MM.1S (cell line): ENCODE measurements at regions not wholly inside any gene's neighbourhood (a gene's known extent, or its start where the extent isn't known, plus 50 kb on each side); places are given as distances from the start of the nearest gene placed in this dataset.
"Not testable (repeated sequence)": the region's sequence is repeated elsewhere in the genome, so short reads cannot be mapped to it uniquely, and the experiment has no call there.

Source experiments
- DNase-seq: peaks from one replicate; pipeline ENCODE4 v3.0.0-alpha.2; 2015
- H2AFZ ChIP-seq: fragments of 300-600 bp; sonication (generic); 2 replicates; pipeline ENCODE4 v1.6.0; 2016; ENCODE audit warnings: antibody characterized with exemption, low read length
- H3F3A ChIP-seq: fragments of 300-600 bp; sonication (generic); 2 replicates; pipeline ENCODE4 v1.6.1; 2016; ENCODE audit warnings: mild to moderate bottlenecking, antibody characterized with exemption, low read length, moderate library complexity, mixed read lengths; ENCODE audit not compliant: insufficient read depth
- H3K27ac ChIP-seq: fragments of 300-600 bp; sonication (generic); 2 replicates; pipeline ENCODE4 v1.5.1; 2016; ENCODE audit warnings: mild to moderate bottlenecking, low read length
- H3K27me3 ChIP-seq: fragments of 300-600 bp; sonication (generic); replicated peaks from 2 replicates; pipeline ENCODE4 v1.6.0; 2016; ENCODE audit warnings: low read length; ENCODE audit not compliant: insufficient read depth
- H3K36me3 ChIP-seq: fragments of 300-600 bp; sonication (generic); replicated peaks from 2 replicates; pipeline ENCODE4 v1.6.1; 2016; ENCODE audit warnings: mild to moderate bottlenecking, low read length, mixed read lengths; ENCODE audit not compliant: insufficient read depth
- H3K4me1 ChIP-seq: fragments of 300-600 bp; sonication (generic); 2 replicates; pipeline ENCODE4 v1.6.1; 2016; ENCODE audit warnings: low read length, mixed read lengths
- H3K4me2 ChIP-seq: fragments of 300-600 bp; sonication (generic); 2 replicates; pipeline ENCODE4 v1.6.0; 2016; ENCODE audit warnings: low read depth, low read length
- H3K4me3 ChIP-seq: fragments of 300-600 bp; sonication (generic); 2 replicates; pipeline ENCODE4 v1.5.1; 2016; ENCODE audit warnings: low read length, mixed read lengths
- H3K79me2 ChIP-seq: fragments of 300-600 bp; sonication (generic); 2 replicates; pipeline ENCODE4 v1.6.1; 2016; ENCODE audit warnings: mixed run types, low read length, mixed read lengths
- H3K9ac ChIP-seq: fragments of 300-600 bp; sonication (generic); 2 replicates; pipeline ENCODE4 v1.6.1; 2016; ENCODE audit warnings: low read length, mixed read lengths
- H3K9me2 ChIP-seq: fragments of 300-600 bp; sonication (generic); replicated peaks from 2 replicates; pipeline ENCODE4 v1.6.1; 2016; ENCODE audit warnings: mild to moderate bottlenecking, low read length, mixed read lengths; ENCODE audit not compliant: insufficient read depth
- H3K9me3 ChIP-seq: fragments of 300-600 bp; sonication (generic); replicated peaks from 2 replicates; pipeline ENCODE4 v1.6.1; 2016; ENCODE audit warnings: mild to moderate bottlenecking, low read length, mixed read lengths; ENCODE audit not compliant: insufficient read depth
- H4K20me1 ChIP-seq: fragments of 300-600 bp; sonication (generic); 2 replicates; pipeline ENCODE4 v1.6.1; 2016; ENCODE audit warnings: mild to moderate bottlenecking, low read length, moderate library complexity, mixed read lengths; ENCODE audit not compliant: insufficient read depth
- CTCF ChIP-seq: fragments of 300-600 bp; sonication (generic); IDR thresholded peaks from 2 replicates; pipeline ENCODE4 v1.5.1; 2016; ENCODE audit warnings: antibody characterized with exemption, low read length, mixed read lengths
- EZH2 ChIP-seq: fragments of 300-600 bp; sonication (generic); optimal IDR thresholded peaks from 2 replicates; pipeline ENCODE3; 2017; ENCODE audit warnings: low read depth, mild to moderate bottlenecking, antibody characterized with exemption, low read length, mixed read lengths
- EZH2phosphoT487 ChIP-seq: fragments of 300-600 bp; sonication (generic); IDR thresholded peaks from 2 replicates; pipeline ENCODE4 v1.6.1; 2018; ENCODE audit warnings: antibody characterized with exemption, low read length

GRCh38 chr1:203407296-203407695, 56.4 kb upstream of the FMOD start:
- Histone ChIP-seq H3K36me3 (no peaks in the 10 kb centered on the region), H3K4me1 (no peaks in the 10 kb centered on the region), H3K79me2 (no peaks in the 10 kb centered on the region), H3K4me2 (no peak overlapping the region), H3F3A (no peaks in the 10 kb centered on the region), H3K9me3 (no peaks in the 10 kb centered on the region), H4K20me1 (no peaks in the 10 kb centered on the region), H2AFZ (no peak overlapping the region), H3K4me3 (no peak overlapping the region), H3K27me3 (no peaks in the 10 kb centered on the region), H3K27ac (no peak overlapping the region), H3K9ac (no peak overlapping the region), H3K9me2 (no peaks in the 10 kb centered on the region)
- DNase-seq: no peak
- no peak for TF ChIP-seq EZH2phosphoT487
- no peak for TF ChIP-seq CTCF
- TF ChIP-seq EZH2: no peak

GRCh38 chr1:203408486-203409481, 57.9 kb upstream of the FMOD start:
- Histone ChIP-seq H4K20me1 (no peaks in the 10 kb centered on the region), H3K9me3 (no peaks in the 10 kb centered on the region), H3K9ac (no peak overlapping the region), H3K27ac (no peak overlapping the region), H3K4me2 (no peak overlapping the region), H3K27me3 (no peaks in the 10 kb centered on the region), H3K9me2 (no peaks in the 10 kb centered on the region), H2AFZ (no peak overlapping the region), H3K36me3 (no peaks in the 10 kb centered on the region), H3K79me2 (no peaks in the 10 kb centered on the region), H3K4me1 (no peaks in the 10 kb centered on the region), H3K4me3 (no peak overlapping the region), H3F3A (no peaks in the 10 kb centered on the region)
- TF ChIP-seq CTCF (no peak), EZH2 (no peak), EZH2phosphoT487 (no peak)
- DNase-seq: no peak

- Histone ChIP-seq H3K4me2 (no peak overlapping the region), H3K9me3 (no peaks in the 10 kb centered on the region)
These were observed 59.4 kb upstream of the FMOD start for GRCh38 chr1:203410182-203410900.

GRCh38 chr1:203411431-203411830, 60.5 kb upstream of the FMOD start:
- H3F3A ChIP-seq, H3K9me2 ChIP-seq, H3K79me2 ChIP-seq, H3K9ac ChIP-seq, H4K20me1 ChIP-seq, H2AFZ ChIP-seq, H3K36me3 ChIP-seq, H3K27ac ChIP-seq, H3K27me3 ChIP-seq, H3K4me2 ChIP-seq, H3K9me3 ChIP-seq, DNase-seq, H3K4me3 ChIP-seq, H3K4me1 ChIP-seq: not testable (repeated sequence)

More at GRCh38 chr1:203410182-203410900, 59.4 kb upstream of the FMOD start:
- no peak overlapping the region for H3K4me3 ChIP-seq
- H3F3A ChIP-seq: no peaks in the 10 kb centered on the region
- H3K27me3 ChIP-seq: no peaks in the 10 kb centered on the region
- no peak for DNase-seq
- H3K9me2 ChIP-seq: no peaks in the 10 kb centered on the region
- H3K79me2 ChIP-seq: no peaks in the 10 kb centered on the region
- no peak overlapping the region for H3K9ac ChIP-seq
- no peaks in the 10 kb centered on the region for H3K36me3 ChIP-seq
- no peak for TF ChIP-seq CTCF
- TF ChIP-seq EZH2phosphoT487: no peak
- no peak for TF ChIP-seq EZH2
- no peak overlapping the region for H2AFZ ChIP-seq
- no peaks in the 10 kb centered on the region for H4K20me1 ChIP-seq
- no peaks in the 10 kb centered on the region for H3K4me1 ChIP-seq
- no peak overlapping the region for H3K27ac ChIP-seq
